NAMALWA (cell line): ENCODE measurements at regions not wholly inside any gene's neighbourhood (a gene's known extent, or its start where the extent isn't known, plus 50 kb on each side); places are given as distances from the start of the nearest gene placed in this dataset.
"Not testable (repeated sequence)": the region's sequence is repeated elsewhere in the genome, so short reads cannot be mapped to it uniquely, and the experiment has no call there.

Source experiments
- DNase-seq: peaks from one replicate; pipeline ENCODE4 v3.0.0-alpha.2; 2015; ENCODE audit warnings: low spot score

DNA sequence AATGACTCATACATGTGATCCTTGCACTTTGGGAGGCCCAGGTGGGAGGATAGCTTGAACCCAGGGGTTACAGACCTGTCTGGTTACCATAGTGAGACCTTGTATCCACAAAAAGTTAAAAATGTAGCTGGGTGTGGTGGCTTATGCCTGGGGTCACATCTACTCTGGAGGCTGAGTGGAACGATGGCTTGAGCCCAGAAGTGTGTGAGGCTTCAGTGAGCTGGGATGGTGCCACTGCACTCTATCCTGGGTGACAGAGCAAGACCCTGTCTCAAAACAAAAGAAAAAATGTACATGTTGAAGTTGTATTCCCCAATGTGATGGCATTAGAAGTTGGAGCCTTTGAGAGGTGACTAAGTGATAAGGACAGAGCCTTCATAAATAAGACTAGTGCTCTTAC, 409.4 kb upstream of the PABPC4L start:
- no peak for DNase-seq

DNA sequence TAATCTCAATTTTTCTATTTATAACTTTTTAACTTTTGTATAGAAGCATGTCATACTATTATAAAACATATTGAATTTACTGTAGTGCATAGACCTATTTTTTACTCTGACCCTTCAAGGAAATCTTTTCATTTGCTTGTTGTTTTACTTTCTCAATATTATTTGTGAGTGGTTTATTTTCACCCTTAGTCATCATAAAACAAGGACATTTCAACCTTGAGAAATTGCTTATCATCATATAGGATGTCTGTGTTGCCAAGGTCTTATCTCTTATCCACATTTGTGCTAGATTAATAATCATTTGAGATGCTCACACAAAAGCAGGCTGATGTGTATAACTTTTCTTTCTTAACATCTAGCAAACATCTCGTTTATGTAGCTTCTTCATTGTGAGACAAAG, 408.6 kb upstream of the PABPC4L start:
- DNase-seq: no peak

DNA sequence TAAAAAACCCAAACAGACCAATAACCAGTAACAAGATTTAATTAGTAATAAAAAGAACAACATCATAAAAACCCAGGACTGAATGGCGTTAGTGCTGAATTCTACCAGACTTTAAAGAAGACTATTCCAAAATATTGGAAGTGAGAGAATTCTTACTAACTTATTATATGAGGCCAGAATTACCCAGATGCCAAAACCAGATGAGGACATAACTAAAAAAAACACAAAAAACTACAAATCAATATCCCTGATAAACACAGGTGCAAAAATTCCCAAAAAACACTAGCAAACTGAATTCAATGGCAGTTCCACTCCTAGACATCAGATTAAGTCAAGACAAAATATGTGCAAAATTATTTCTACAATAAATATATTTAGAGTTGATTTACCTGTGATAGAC, 400.1 kb upstream of the PABPC4L start:
- DNase-seq: no peak

DNA sequence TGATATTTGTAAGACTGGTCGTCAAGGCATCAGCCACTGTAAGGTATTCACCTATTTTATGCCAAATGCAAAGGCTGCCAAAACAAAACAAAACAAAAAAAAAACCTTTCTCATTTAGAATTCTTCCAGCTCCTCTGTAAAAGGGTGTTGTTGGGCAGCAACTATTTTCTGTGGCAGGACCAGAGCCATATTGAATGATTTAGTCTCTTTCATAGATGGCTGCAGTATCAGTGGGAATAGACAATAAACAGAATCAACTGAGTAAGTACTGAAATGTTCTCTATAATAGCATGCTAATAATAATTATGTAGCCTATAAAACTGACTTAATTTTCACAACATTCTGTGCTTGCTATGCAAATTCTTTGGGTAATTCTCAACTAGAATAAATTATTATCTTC, 389.7 kb upstream of the PABPC4L start:
- no peak for DNase-seq

DNA sequence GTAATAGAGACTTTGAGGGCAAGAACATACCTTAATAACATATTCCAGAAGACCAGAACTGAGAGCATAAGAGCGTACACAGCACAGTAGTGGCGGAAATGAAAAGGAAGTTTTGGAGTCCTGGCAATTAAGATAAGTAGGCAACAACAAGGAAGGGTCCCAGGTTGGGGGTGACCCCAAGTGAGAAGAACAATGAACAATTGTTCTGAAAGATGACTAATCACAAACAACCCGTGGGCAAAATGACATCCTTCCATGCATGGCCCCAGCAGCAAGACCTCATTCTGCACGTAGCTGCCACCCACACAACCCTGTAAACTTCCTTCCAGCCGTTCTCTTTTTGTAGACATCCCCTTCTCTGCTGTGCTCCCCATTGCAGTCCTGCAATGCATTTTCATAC, 384.4 kb upstream of the PABPC4L start:
- DNase-seq: no peak

DNA sequence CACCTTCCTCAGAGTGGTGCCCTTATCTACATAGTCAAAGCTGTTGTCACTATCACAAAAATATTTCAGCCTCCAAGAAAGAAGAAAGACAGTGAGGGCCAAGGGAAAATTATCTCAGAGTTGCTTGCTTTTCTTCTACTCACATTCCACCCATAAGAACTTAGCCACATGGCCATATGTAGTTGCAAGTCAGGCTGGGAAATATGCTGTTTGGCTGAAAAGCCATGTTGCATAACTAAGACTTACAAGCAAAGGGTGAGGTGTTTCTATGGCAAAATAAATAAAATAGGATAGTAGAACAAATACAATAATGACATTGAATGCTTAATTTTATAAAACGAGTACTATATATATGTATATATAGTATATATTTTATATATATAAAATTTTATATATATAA, 365.9 kb upstream of the PABPC4L start:
- no peak for DNase-seq

DNA sequence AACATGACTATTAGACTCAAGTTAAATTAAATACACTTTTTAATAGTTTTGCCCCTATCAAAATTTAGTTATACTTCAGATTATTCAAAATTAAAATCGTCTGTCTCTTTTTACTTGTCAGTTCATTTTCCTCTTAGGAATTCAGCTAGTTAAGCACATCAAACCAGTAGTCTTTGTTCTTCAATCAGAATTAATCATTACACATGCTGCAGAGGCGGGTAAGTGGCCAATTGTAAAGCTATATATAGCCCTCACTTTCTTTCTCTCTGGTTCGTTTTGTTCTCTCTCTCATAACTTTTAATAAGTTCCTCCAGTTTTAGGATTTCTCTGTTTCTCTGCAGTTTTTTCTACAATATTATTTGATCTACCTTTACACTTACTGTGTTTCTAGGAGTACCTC, 359.1 kb upstream of the PABPC4L start:
- no peak for DNase-seq

DNA sequence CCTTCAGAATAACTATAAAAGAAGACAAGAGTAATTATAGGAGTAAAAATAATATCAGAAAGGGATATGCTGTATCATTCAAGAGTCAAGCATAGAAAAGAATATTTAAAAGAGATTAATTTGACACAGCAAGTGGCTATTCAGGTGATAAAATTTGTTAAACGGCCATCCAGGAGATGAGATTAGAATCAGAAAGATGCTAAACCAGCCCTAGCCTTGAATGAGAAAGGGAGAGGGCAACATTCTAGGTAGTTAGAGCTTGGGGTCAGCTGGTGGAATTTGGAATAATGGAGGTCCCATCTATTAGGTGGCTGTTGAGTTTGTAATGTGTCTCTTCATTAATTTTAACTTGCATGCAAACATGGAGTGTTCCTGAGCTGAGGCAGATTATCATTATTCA, 350.5 kb upstream of the PABPC4L start:
- no peak for DNase-seq

DNA sequence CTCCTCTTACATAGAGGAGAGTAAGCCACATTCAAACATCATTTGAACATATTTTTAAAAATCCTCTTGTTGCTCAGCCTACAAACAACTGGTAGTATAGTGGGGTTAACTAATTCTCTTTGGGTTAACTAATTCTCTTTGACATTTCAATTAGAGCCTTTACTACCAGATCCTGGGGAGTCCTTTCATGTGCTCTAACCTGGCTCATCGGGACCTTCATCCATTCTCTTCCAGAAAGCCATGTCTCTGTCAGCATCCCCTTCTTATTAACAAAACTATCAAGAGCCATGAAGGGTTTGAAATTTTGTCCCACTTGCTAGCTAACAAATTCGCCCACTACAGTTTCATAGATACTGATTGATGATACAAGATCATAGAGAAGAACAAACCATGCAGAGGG, 349.8 kb upstream of the PABPC4L start:
- DNase-seq: no peak

DNA sequence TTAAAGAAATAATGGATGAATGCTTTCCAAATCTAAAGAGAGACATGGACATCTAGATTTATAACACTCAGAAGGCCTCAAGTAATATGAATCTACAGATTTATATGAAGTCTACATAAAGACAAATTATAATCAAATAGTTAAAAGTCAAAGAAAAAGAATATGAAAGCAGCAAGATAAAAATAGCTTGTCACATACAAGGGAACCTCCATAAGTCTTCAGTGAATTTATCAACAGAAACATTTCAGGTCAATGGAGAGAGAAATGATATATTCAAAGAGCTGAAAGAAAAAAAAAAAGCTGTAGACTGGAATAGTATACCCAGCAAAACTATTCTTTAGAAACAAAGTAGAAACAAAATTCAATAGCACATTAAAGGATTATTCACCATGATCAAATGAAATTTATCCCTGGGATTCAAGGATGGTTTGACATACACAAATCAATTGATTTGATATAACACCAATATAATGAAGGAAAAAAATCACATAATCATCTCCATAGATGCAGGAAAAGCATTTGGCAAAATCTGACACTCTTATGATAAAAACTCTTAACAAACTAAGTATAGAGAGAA, 346.6 kb upstream of the PABPC4L start:
- DNase-seq: no peak

DNA sequence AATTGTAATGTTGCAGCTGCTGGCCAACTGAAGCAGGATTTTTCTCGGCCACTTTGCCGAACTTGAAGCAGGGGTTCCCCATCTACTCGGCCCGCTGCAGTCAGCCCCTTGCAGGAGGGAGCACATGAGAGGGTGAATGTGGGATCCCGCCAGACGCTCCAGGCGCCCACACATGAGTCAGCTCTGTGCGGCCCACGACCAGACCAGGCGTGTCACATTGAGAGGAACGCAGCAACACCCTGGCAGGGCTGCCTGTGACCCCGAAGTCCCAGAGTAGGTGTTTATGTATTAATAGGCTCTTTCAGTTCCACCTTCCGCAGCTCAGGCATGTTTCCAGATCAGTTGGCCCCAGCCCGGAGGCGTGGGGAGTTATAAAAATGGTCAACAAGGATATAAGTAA, 344.7 kb upstream of the PABPC4L start:
- DNase-seq: no peak

DNA sequence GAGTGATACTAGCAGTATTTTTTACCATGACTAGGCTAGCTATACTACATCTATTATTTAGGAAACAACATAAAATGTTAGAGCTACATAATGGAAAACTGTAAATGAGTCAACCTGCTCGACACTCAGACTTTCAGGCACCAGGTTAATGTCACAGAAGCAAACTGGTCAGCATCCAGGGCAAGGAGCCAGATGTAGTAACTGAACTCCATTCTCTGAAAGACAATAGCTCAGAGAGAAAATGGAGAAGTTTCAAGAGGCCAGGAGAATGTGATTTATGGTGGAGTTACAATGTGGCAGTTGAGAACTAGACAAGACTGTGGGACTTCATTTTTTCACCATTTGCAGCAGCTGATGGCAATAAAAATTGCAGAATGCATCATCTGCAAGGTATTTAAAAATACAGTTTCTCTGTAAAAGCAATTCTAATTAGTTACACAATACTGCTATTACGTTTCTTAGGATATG, 342.7 kb upstream of the PABPC4L start:
- DNase-seq: no peak

DNA sequence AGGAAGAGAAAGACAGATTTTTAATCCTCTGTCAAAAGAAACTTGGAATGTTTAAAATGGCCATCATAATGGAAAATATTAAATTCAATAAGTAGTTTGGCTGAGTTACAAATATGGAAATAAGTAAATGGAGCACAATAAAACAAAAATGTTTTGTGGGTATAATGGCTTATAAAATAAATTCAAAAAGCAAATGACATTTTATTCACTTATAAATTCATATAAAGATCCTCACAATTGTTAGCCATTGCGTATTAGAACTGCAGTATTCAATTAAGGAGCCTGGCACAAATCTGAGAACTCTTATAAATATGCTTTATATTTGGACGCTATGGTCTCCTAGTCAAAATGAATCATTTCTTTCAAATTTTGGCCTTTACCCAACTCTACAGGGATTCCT, 339.0 kb upstream of the PABPC4L start:
- DNase-seq: no peak

DNA sequence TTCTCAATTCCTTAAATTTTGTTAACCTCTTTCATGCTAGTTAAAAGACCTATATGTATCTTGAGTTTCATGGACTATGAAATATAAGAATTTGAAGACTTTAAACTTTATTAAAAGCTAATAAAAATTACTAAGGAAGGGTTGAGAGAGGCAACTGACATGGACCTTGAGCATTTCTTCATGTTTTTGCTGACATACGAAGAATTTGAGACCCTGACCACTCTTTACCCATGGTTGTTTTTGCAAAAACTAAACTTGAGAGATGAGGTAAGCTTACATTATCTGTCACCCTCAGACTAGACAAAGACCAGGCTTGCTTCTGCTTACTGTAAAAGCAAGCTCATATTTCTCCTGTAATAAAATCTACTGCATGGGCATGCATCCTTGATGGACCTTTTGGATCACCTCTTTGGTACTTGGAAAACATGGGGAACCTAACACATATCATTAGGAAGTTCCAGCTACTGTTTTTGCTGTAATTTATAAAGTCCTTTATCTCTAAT, 338.2 kb upstream of the PABPC4L start:
- DNase-seq: no peak

DNA sequence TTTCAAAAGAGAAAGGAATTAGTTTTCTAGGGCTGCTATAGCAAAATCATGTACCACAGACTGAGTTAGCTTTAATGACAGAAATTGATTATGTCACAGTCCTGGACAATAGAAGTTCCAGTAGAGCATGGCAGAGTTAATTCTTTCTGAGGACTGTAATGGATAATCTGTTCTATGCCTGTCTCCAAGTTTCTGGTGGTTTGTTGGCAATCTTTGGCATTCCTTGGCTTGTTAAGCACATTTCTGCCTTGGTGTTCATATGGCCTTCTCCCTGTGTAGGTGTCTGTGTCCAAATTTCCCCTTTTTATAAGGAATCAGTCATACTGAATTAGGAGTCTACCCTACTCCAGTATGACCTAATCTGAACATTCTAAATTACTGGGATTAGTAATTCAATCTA, 336.1 kb upstream of the PABPC4L start:
- DNase-seq: no peak

DNA sequence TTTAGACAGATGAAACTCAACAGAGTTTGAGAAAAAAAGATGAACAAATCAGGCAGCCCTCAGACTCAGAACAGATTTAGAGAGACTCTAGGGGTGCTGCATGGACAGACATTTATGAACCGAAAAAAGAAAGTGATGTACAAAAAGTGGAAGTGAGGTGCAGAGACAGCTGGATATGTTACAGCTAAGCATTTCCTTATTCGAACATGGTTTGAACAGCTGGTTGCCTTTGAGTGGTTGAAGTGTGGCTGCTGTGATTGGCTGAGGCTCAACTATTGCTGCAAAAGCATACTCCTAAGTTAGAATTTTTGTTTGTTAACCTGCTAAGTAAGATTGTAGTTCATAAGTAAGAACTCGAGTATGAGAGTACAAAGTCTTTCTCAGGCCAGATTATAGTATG, 331.5 kb upstream of the PABPC4L start:
- DNase-seq: no peak

DNA sequence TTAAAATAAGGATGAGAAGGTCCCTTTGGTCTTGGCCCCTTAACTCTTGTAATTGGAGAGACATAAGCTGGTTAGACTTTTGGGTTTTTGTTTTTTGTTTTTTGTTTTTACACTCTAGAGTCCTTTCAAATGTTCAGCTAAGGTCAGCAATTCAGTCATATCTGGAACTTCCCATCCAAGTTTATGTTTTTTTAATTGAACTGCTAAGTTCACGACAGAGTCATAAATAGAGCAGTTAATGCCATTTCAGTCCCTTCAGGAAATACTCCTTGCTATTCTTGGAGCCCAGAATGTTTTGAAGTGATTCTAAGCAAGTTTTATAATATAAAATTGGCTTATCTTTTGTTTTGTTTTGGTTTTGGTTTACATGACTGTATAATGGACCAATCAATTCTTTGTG, 329.4 kb upstream of the PABPC4L start:
- DNase-seq: no peak

DNA sequence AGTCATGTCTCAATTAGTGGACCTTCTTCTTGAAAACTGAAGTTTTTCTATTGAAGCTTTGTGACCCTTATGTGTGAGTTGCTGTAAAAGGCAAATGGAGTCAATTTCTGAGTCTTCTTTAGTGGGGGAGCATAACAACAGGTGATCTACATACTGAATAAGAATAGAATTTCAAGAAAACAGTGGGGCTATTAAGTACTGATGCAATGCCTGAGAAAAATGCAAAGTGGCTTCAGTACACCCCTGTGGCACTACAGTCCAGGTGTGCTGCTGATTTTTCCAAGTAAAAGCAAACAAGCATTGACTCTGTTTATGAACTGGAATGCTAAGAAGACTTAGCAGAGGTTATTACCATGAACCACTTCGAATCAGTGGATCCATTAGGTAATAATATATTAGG, 328.0 kb upstream of the PABPC4L start:
- DNase-seq: no peak

DNA sequence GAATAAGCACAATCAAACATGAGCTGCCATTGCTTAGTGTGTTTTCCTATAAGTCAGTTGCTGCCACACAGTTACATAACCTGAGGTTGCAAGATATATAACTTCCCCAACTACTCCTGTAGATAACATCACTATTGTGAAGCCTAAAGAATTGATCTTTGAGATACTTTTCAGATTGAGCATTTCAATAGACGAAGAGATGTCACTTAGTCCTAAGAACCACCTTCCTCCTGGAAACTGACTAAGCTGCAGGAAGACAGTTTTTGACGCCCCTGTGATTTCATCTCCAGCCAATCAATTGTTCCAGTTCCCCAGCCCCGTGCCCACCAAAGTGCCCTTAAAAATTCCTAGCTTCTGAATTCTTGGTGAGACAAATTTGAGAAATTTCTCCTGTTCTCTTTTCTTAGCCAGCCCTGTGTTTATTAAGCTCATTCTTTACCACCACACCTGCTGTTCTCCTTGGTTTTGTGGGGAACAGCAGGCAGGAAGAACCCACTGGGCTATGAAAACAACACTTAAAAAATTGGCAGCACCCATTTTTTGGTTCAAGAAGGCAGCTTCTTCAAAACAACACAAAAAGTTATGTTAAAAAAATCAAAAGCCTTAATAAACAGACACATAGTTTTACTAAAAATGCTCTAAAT, 317.1 kb upstream of the PABPC4L start:
- DNase-seq: no peak

DNA sequence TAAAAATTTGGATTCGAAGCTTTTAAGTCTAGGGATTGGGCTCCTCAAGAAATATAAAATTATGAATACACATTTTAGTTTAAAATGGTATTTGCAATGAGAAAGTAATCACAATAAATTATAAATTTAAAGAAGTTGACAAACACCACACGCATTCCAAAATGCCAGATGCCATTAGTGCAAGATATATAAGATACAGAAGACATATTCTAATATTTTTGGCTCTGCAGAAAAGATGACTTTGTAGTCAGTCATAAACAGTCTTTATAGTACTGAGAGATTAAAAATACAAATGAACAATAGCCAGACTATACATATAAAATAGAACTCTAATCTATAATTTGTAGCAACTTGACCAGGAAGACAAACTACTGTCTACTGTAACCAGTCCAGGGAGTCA, 309.0 kb upstream of the PABPC4L start:
- DNase-seq: no peak

DNA sequence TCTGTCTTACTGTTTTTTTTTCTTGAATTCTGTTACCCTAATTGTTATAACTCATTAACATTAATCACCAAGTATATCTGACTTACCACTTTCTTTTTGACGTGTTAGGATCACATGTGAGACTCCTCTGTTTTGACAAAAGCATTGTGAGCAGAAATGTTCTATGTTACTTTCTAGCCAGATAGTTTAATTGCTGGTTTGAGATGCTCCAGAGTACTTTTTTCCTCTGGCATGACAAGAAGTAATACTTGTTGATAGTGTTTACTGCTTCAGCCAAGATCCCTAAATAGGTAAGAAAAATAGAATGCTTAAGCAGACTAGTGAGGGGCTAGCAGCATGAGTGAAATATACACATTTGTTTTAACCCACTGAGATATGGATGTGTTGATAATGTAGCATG, 303.9 kb upstream of the PABPC4L start:
- no peak for DNase-seq

DNA sequence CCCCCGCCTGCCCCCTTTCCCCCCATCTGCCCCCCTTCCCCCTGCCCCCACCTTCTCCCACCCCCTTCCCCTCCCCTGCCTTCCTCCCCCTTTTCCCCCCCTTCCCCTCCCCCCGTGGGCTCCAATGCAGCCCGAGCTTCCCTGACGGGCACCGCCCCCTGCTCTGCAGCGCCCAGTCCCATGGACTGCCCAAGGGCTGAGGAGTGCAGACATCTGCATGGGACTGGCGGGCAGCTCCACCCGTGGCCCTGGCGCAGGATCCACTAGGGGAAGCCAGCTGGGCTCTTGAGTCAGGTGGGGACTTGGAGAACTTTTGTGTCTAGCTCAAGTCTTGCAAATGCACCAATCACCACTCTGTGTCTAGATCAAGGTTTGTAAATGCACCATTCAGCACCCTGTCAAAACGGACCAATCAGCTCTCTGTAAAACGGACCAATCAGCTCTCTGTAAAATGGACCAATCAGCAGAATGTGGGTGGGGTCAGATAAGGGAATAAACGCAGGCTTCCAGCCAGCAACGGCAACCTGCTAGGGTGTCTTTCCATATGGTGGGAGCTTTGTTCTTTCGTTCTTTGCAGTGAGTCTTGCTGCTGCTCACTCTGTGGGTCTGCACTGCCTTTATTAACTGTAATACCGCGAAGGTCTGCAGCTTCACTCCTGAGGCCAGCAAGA, 300.5 kb upstream of the PABPC4L start:
- no peak for DNase-seq

DNA sequence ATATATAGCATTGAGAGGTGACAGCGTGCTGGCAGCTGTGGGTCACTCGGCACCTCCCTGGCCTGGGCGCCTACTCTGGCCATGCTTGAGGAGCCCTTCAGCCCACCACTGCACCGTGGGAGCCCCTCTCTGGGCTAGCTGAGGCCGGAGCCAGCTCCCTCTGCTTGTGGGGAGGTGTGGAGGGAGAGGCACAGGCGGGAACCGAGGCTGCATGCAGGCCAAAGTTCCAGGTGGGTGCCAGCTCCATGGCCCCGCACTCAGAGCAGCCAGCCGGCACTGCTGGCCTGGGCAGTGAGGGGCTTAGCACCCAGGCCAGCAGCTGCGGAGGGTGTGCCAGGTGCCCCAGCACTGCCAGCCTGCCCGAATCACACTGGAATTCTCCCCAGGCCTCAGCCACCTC, 299.9 kb upstream of the PABPC4L start:
- DNase-seq: not testable (repeated sequence)

DNA sequence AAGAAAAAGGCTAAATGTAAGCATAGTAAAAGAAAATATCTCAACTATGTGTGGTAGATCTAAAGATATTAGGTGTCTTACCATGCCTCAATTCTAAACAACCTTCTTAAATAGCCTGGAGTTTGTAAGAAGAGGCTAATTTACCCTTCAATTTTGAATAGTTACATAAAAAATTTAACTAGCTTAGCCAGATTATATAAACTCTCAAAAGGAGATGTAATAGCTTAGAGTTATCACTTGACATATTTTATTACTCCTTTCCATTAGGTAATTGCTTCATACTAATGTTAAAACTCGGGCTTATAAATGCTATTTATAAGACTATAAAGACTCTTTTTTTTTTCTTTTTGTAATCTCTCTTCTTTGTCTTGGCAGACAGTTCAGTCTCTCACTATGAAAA, 297.5 kb upstream of the PABPC4L start:
- DNase-seq: no peak
